Activated CD4-positive, CD25-positive, alpha-beta regulatory T cell treated with anti-CD3 and anti-CD28 coated beads, Interleukin-2, amount 50 U/mL, for 72 hours (primary cell): ENCODE measurements at regions not wholly inside any gene's neighbourhood (a gene's known extent, or its start where the extent isn't known, plus 50 kb on each side); places are given as distances from the start of the nearest gene placed in this dataset.
"Not testable (repeated sequence)": the region's sequence is repeated elsewhere in the genome, so short reads cannot be mapped to it uniquely, and the experiment has no call there.

Experiments
- DNase-seq: peaks from one replicate; pipeline ENCODE4 v3.0.0; 2021

DNA sequence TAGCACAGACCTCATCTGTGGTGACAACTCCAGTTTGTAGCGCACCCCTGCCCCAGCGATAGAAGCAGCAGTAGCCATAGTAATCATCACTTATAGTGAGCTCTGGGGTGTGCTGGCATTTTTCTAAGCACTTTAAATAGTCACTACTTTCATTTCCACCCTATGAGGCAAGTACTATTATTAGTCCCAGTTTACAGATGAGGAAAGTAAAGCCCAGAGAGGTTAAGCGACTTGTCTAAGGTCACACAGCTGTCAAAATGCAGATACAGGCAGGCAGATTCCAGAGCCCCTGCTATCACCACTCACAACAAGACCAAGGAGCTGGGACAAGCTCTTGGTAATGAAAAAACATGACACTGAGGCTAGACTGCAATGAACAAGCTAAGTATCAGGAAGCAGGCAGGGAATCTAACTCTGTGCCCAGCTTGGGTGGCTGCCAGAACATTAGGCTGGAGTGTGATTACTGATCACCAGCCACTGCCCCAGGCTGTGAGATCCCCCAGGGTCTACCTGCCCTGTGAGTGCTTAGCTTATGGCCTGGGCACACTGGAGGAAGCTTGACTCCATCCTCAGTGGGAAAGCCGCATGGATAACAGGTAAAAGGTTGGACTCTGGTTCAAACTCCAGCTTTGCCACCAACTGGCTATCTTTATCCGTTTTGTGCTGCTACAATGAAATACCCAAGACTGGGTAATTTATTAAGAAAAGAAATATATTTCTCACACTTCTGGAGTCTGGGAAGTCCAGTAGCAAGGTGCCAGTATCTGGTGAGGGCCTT is 561.1 kb downstream of the MN1 start:
- DNase-seq: no peak

DNA sequence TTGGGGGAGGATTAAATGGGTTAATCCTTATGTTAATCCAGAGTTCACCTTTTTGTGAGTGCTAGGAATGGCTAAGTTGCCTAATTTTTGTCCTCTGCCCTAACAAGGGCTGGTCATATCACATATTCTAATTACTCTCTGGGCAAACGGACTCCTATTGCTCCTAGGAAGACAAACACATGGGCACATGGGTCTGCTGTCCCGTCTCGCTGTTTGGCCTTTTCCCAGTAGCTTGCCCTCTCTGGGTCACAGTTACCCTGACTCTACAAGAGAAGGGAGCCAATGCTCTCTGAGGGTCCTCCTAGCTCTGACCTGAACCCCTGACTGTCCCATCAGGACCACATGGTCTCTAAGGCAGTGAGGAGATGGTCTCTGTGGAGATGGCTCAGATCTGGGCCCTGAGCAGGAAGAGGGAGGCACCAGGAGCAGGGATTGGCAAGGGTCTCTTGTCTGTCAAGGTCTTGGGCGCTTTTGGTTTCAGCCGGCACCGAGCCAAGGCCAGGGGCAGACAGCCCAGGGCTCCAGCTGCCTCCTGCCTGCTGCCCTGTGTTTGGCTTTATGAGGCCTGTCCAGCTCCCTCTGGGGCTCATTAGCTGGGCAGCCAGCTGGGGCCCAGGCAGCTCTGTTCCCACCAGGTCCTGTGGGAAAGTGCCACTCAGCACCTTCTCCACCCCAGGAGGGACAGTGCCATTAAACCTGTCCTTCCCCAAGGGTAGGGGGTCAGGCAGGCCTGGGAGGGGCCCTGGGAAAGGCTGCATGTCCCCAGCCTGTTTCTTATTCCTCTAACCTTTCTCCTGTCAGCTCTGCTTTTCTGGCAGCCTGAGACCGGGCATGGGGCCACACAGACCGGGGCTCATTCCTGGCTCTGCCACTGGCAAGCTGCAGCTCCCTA is 559.9 kb downstream of the MN1 start:
- no peak for DNase-seq

DNA sequence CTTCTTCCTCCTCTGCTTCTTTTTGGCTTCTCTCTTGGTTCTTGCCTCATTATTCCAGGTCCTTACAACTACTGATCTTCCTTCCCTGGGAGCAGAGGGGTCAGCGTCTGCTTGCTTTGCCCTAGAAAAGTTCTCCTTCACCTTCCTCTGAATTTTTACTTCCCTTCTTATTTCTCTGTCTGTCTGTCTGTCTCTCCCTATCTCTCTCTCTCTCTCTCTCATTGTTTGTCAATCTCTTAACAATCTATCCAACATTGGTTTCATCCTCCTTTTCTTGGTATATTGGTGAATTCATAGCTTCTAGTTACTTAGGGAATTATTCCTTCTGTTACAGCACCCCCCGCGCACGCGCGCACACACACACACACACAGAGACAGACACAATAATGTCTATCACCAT is 559.1 kb downstream of the MN1 start:
- no peak for DNase-seq

DNA sequence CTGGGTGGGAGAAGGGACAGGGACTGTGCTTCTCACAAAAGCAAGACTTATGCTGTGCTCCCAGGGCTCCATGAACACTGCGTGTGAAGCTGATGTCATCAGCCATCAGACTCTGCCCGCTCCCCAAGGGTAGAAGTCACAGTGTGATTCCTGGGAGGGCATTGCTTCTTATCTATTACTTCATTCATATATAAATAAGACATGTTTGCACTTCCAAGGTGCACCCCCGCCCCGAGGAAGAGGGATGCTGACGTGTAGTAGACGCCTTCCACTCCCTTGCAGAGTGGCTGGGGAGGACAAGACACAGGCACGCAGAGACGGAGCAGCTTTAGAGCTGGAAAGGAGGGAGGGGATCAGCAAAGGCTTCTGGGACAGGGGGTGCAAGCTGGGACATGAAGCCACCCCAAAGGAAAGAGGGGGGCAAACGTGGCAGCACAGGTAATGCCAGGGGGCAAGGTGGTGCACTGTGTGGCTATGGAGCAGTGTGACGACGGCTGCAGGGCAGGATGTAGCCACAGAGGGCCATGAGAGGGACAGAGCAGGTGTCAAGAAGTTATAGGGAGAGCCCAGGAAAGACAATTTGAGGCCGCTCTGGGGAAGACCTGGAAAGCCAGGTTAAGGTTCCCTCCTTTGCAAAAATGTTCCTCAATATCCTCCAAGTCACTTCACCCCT is 558.5 kb downstream of the MN1 start:
- DNase-seq: no peak

DNA sequence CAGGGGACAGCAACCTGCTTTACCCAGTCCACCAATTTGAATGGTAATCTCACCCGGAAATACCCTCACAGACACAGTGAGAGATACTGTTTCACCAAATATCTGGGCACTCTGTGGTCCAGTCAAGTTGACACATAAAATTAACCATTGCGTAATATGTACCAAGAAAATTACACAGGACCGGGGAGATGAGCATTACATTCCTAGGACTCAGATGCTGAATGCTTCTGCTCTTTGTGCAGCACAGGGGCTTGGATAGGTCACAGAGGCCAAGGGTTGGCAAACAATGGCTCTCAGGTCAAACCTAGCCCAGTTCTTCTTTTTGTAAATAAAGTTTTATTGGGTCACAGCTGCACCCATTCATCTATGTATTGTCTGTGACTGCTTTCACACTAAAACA is 557.2 kb downstream of the MN1 start:
- DNase-seq: no peak

- no peak for DNase-seq
These were observed 556.5 kb downstream of the MN1 start for GRCh38 chr22:27245056-27245455.

DNA sequence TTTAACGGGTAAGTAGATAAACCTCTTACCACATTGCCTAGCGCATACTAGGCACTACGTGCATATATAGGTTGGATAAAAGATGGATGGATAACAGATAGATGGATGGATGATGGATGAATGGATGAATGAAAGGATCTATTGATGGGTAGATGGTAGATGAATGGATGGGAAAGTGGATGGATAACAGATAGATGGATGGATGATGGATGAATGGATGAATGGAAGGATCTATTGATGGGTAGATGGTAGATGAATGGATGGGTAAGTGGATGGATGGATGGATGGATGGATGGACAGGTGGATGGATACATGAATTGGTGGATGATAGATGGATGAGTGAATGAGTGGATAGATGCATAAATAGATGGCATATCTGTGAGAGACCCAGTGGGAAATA is 555.0 kb downstream of the MN1 start:
- DNase-seq: no peak

DNA sequence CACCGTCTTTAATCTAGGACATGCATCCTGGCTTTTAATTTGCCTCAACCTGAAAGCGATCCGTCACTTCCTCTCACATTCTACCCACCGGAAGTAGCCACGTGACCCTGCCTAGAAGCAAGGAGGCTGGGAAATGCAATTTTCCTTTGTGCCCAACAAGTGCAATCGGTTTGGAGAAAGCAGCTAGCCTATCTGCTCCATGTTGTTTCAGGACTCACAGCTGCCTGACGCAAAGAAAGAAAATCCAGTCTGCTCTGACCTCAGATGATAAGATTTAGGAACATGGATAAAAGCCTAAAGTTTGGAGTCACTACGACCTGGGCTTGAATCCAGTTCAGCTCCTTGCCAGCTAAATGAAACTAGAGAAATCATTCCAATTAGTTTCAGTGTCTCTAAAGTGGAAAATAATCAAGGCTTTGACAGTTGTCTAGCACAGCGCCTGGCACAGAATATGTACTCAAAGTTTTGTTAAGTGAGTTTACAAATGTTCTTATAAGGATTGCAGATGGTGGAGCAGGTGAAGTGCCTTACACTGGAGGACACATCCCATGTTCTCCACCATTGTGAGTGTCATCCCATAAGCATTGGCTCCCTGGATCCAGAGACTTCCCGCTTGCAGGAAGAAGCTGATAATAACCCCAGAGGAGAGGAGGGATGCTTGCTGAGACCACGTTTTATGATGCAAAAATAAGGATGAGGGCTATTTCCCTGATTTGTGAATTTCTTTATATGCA is 553.7 kb downstream of the MN1 start:
- no peak for DNase-seq

GRCh38 chr22:27250418-27250817 is 551.1 kb downstream of the MN1 start:
- no peak for DNase-seq

- no peak for DNase-seq
These were observed 550.7 kb downstream of the MN1 start for GRCh38 chr22:27250886-27251285.

GRCh38 chr22:27251563-27251962 is 550.0 kb downstream of the MN1 start:
- DNase-seq: no peak

DNA sequence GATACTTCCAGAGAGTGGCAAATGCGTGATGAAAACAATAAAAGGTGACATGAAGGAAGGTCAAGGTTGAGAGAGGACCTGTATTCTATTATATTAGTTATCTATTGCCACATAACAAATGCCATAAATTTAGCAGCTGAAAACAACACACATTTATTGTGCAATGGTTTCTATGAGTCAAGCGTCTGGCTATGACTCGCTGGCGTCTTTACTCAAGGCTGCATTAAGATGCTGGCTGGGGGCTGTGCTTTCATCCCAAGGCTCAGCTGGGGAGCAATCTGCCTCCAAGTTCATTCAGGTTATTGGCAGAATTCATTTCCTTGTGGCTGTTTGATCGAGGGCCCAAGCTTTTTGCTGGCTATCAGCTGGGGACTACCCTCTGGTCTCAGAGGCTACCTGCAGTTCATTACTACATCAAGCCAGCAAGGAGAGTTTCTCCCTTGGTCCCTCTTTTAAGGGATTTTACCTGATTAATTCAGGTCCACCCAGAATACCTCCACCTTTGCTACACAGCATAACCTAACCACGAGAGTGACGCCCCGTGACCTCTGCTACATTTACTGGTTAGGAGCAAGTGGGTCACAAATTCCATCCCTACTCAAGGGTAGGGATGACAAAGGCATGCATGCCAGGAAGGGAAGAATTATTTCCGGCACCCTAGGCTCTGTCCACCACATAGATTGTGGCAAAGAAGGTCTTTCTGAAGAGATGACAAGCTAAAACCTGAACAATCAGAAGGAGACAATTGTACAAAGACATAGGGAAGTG is 549.1 kb downstream of the MN1 start:
- DNase-seq: no peak

GRCh38 chr22:27253108-27253902 is 548.3 kb downstream of the MN1 start:
- DNase-seq: no peak

DNA sequence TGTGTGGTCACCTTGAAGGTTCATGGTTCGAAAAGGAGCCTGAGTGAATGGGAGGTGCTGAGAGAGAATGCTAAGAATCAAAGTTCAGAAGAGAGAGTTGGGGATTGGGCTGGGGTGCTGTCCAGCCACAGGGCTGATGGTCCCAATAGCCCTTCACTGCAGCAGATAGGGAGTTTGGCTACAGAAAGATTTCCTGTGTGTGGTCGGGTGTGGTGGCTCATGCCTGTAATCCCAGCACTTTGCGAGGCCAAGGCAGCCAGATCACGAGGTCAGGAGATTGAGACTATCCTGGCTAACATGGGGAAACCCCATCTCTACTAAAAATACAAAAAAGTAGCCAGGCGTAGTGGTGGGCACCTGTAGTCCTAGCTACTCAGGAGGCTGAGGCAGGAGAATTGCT is 547.5 kb downstream of the MN1 start:
- not testable (repeated sequence) for DNase-seq

- DNase-seq: no peak
These were observed 546.0 kb downstream of the MN1 start for GRCh38 chr22:27255580-27255979.

- DNase-seq: no peak
These were observed 543.6 kb downstream of the MN1 start for GRCh38 chr22:27257987-27258386.

DNA sequence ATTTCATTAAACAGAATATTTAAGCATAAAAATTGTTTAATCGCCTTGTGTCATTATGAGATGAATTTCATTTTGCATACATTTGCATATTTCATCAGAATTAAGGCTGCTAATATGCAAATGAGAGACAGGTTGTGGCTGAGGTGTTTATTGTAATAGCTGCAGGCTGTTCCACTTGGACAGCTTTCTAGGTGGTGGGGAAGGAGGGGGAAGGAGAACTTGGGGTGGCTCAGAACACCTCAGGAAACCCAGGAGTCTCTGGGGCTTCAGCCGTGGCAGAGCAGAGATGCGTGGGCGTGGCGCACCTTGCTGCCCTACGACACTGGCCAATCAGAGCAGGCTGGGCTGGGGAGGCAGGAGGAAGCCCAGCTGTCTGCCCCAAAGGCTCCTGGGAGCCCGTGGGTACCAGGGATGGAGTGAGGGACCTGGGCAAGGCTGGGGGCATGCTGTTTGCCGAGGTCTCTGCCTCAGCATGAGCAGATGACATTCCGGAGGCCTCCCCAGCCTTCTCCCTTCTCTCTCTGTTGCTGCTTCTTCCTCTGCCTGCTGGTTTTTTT is 542.9 kb downstream of the MN1 start:
- DNase-seq: no peak

GRCh38 chr22:27259433-27259832 is 542.1 kb downstream of the MN1 start:
- no peak for DNase-seq

GRCh38 chr22:27260087-27260698 is 541.4 kb downstream of the MN1 start:
- no peak for DNase-seq

DNA sequence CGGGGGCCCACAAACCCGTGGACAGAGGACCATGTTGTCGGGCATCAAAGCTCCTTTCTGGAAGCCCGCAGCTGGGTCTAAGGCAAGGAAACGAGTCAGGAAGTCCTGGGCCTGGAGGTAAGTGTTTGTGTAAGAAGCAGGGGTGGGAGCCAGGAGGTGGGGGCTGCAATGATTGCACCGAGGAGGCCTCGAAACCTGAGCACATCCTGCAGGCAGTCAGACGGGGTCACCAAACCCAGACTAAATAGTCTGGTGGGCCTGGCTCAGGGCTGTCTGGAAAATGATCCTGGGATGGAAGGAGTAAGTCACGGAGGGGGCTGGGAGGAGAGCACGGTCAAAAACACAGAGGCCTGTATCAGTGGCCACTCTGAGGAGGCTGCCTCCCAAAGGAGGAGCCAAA is 539.2 kb downstream of the MN1 start:
- no peak for DNase-seq

- DNase-seq: no peak
These were observed 537.4 kb downstream of the MN1 start for GRCh38 chr22:27264184-27264583.
